Inflammatory macrophage treated with lipopolysaccharide for 1 hour (primary cell): ENCODE measurements at regions not wholly inside any gene's neighbourhood (a gene's known extent, or its start where the extent isn't known, plus 50 kb on each side); places are given as distances from the start of the nearest gene placed in this dataset.

ENCODE experiments used
- DNase-seq, 2 donors: peaks; one replicate each; pipeline ENCODE4 v3.0.0-alpha.2; 2020 to 2022

- no peak for DNase-seq
Observed at GRCh38 chr13:97562962-97563361, 129.0 kb downstream of the RAP2A start.

- DNase-seq = no peak
Observed at GRCh38 chr13:97564956-97565355, 131.0 kb downstream of the RAP2A start.

GRCh38 chr13:97565906-97566305, 131.9 kb downstream of the RAP2A start:
- DNase-seq = no peak

GRCh38 chr13:97566907-97567306, 132.9 kb downstream of the RAP2A start:
- DNase-seq = no peak

- DNase-seq = peak; percentile 3 to 58
Observed at GRCh38 chr13:97567510-97568243, 133.7 kb downstream of the RAP2A start.

DNA sequence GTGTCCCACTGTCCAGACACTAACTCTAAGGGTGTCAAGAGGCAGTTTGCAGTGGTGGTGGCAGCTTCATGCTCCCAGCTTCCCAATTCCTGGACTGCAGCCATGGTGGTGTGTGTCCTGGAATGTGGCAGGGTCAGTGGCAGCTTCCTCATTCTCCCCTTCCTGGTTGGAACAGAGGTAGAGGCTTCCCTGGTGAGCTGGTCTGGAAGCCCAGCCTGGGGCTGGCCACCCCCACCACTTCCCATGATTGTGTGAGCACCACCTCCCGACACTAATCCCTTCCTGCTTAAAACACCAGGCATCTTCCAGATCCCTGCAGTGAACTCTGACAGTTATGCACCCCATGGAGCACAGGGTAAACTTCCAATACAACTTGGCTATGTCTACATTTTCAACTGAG, 134.9 kb downstream of the RAP2A start:
- no peak for DNase-seq

- DNase-seq = no peak
Observed at GRCh38 chr13:97569841-97570240, 135.9 kb downstream of the RAP2A start.

DNA sequence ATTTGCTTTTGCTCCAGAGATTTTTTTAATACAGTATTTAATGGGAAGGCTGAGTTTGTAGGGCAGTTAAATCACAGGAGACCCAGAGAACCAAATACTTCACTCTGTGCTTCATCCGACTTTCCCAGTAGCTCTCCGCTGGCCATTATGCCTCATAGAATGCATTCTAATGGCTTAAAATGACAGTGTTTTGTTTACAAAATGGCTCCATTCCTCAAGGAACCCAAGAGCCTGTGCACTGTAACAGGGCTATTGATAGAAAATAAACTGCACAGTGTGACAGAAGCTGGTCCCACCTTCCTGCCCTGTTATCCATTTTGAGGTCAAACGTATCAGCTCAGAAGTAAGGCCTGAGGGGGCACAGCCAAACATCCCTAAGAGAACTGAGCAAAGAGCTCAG, 136.5 kb downstream of the RAP2A start:
- DNase-seq = no peak

DNA sequence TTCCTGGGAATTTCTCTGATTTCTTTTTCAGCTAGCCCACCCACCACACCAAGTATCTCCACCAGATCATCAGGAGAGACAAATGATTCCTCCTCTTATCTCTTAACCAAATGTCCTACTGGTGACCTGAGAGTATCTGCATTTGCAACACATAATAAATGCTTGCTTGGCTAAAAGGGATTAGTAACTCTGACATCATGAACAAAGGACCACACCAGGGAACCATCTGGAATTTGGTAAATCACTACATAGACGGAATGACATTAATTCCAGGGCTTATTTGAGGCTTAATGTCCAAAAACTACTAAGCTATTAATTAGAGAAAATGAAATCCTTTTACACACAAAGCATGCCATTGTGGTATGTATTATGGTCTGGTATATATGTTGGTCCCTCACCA, 139.0 kb downstream of the RAP2A start:
- DNase-seq = no peak

DNA sequence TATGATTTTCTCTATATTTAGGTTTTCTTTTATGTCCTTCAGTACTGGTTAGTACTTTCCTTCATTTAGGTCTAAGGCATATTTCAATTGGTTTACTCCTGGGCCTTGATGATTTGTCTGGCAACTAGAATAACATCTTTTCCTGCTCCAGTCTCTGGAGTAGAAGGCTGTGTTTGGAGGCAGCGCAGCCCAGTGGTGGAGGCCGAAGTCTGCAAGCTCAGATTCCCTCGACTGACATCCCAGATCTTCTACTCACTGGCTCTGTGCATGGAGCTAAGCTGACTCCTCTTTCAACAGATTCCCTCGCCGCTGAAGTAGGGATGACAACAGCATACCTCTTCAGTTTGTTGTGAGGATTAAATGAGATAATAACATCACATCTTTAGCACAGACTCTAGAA, 141.0 kb downstream of the RAP2A start:
- DNase-seq = peak in 1 of 2 donors; percentile 14

DNA sequence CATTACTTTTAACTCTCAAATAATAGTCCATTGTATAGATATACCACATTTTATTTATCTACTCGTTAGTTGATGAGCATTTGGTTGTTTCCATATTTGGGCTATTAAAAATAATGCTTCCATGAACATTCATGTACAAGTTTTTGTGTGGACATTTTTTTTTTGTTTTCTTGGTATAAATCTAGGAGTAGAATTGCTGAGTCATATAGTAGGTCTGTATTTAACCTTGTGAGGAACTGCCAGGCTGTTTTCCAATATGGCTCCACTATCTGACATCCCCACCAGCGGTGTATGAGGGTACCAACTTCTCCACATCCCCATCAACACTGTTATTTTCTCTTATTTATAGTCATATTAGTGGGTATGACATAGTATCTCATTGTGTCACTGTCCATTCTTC, 143.1 kb downstream of the RAP2A start:
- no peak for DNase-seq

GRCh38 chr13:97582170-97582569, 148.2 kb downstream of the RAP2A start:
- peak; percentile 21 to 32 for DNase-seq

GRCh38 chr13:97583907-97584497, 150.0 kb downstream of the RAP2A start:
- DNase-seq = no peak

DNA sequence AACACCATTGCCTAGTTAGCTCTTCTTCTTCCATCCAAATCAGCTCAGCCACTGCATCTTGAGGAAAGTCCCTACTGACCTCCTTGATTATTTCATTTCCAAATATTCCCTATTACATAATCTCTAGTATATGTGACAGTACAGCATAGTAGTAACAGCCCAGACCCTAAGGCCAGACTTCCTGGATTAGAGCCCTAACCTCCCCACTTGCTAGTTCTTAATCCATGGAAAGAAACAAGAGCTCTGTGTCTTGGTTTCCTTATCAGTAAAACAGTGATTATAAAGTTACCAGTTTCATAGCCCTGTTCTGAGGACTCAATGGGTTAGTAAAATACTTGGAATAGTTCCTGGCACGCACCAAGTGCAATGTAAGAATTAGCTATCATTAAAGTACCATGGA, 153.0 kb downstream of the RAP2A start:
- no peak for DNase-seq

DNA sequence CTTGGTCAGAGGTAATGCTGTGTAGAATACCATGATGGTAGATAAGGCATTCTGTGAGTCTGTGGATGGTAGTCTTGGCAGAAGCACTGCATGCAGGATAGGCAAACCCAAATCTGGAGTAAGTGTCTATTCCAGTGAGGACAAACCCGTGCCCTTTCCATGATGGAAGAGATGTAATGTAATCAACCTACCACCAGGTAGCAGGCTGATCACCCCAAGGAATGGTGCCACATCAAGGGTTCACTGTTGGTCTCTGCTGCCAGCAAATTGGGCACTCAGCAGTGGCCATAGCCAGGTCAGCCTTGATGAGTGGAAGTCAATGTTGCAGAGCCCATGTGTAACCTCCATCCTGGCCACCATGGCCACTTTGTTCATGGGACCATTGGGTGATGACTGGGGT, 155.0 kb downstream of the RAP2A start:
- DNase-seq = no peak

DNA sequence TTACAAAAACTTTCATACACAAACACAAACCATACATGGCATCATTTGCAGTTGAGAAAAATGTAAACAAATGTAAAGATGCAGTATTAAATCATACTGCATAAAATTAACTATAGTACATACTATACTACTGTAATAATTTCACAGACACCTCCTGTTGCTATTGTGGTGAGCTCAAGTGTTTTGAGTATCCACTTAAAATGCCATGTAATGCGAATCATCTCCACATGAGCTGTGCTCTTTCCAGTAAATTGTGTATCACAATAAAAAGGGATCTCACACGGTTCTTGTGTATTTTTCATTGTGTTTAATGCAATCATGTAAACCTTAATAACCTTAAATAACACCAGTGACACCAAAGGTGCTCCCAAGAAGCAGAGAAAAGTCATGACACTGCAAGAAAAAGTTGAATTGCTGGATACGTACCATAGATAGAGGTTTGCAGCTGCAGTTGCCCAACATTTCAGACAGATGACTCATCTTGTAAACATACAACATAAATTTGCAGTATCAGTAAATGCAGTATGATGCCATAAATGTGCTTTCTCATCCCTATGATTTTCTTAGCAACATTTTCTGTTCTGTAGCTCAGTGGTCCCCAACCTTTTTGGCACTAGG, 166.6 kb downstream of the RAP2A start:
- no peak for DNase-seq

DNA sequence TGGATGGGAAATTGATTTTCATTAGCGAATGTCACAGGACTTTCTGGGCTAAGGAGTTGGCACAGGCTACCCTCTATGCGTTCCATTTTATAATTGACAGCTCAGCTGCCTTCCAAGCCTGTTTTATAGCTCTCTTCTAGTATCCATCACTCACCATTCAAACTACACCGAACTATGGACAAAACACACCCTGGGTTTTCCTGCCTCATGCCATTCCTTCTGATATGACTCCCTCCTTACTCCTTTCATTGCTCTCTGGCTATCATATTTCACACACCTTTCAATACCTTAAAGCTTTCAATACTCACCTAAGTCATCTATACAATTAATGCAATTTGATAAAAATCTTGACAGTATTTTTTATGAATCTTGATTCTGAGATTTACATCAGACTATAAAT, 181.3 kb downstream of the RAP2A start:
- no peak for DNase-seq

- DNase-seq = no peak
Observed at GRCh38 chr13:97616385-97616784, 182.4 kb downstream of the RAP2A start.

DNA sequence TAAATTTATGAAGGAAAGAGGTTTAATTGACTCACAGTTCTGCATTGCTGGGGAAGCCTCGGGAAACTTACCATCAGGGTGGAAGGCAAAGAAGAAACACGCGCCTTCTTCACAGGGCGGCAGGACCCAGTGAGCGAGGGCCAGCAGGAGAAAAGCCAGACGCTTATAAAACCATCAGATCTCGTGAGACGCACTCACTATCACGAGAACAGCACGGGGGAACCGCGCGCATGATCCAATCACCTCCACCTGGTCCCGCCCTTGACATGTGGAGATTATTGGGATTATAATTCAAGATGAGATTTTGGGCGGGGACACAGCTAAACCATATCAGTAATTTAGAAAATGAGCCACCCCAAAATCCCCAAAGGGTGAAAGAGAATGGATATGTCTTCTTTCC, 187.1 kb downstream of the RAP2A start:
- no peak for DNase-seq

GRCh38 chr13:97621631-97622030, 187.7 kb downstream of the RAP2A start:
- no peak for DNase-seq

DNA sequence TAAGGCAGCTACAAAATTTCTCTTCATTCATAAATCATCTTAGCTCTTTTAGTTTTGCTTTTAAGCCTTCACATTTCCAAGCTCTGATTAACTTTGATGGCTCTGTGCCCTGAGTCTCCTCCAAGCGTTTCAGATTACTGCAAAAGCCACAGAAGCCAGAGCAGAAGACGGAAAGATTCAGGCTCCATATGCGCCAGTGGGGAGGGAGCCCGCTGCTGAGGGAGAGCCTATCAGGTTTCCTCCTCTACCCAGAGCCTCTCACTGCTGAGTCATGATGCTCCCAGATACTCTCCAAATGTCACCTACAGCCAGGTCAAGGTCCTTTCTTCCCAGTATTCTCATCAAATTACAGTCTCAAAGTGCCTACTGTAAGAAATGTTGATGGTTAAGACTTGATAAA, 193.6 kb downstream of the RAP2A start:
- no peak for DNase-seq

DNA sequence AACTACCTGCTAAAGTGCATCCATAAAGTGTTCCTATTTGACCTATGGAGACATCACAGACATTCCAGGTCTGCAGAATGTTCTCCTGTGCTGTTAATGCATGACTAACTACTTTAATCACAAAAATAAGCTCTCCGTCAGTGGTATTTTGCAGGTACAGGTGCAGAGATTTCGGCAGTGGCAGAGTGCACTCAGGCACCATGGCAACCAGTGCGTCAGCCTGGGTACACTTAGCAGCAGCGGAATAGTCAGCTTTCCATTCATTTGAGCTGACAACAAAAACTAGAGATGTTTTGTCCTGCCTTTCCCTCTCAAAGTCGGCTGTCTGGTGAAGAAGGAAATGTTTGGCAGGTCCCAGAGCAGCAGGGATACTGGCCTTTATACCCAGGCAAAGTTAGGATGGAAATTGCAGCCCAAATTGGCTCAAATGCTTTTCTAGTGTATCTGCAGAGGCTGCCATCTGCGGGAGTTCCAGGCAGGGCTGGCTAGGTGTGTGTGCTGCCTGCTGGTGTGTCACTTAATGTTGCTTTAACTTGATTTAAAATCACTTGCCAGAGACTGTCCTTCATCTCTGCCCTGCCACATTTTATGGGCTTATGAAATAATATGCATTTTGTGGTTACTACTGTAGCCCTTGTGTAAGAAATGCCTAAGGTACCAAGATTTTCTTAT, 195.8 kb downstream of the RAP2A start:
- DNase-seq = no peak

DNA sequence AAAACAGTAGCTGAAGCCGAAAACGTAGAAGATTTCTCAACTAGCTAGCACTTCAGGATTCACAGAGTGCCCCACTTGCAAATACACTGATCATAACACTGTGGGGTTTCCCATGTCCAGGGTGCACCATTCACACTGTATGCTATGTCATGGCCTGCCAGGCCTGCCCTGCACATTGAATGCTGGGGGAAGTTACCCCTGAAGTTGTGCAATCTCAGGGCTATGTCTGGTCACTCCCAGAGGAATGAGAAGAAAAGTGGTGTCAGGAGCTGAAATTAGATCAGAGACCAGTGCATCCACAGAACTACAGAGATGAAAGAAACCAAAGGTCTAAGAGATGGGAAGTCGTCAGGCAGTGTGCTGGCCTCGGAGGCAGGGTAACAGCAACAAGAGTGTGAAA, 196.8 kb downstream of the RAP2A start:
- DNase-seq = no peak

- no peak for DNase-seq
Observed at GRCh38 chr13:97631158-97631557, 197.2 kb downstream of the RAP2A start.
